ENCODE measurements at regions not wholly inside any gene's neighbourhood (a gene's known extent, or its start where the extent isn't known, plus 50 kb on each side); places are given as distances from the start of the nearest gene placed in this dataset.
"Not testable (repeated sequence)": the region's sequence is repeated elsewhere in the genome, so short reads cannot be mapped to it uniquely, and the experiment has no call there.

GRCh38 chr21:34220556-34221195 is 143.1 kb upstream of the KCNE2 start:
- no peak for DNase-seq

DNA sequence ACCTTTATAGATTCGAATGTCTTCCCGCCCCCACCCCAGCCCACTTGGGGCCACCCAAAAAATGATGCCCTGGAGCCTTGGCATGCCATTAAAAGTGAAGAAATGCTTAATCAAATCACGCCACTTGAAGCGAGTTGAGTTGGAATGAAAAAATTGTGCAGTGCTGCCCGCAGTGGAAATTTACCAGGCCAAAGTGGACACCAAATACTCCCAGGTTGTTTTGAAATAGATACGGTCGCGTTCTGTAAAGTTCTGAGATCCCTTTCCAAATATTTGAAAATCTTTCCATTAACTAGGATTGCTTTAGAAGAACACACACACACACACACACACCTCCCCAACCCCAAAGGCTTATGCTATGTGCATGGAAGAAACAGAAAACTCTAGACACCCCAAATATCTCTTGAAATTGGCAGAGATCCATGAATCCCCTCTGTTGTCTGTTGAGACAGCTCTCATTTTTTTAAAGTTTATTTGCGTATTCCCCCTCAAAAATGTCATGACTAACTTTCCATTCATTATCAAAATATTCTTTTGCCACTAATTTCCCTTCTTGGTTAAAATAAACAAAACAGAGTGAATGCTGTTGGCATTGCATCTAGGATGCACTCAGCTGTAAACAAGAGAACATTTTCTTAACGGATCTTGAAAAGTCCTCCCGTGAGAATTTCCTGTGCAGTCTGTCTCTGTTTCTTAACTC is 142.3 kb upstream of the KCNE2 start:
- no peak for DNase-seq

GRCh38 chr21:34222031-34222335 is 141.8 kb upstream of the KCNE2 start:
- DNase-seq = no peak

DNA sequence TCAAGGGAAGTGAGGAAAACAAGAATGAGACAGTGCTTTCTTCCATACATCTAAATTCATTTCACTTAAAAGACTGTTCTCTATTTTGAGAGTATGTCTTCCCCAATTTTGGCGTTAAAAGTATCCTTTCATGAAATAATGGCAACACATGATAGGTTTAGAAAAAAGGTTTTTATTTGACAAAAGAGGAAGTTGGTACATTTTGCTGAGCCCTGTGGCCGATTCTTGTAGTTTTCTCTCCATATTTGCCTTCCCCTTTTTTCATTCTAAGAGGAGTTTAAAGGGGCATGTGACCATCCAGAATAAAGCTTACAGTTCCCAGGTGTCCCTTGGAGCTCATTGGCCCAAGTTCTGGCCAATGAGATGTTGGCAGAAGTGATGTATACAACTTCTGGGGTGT is 140.4 kb upstream of the KCNE2 start:
- DNase-seq = no peak

- DNase-seq = no peak
Observed at GRCh38 chr21:34227386-34227852, 136.4 kb upstream of the KCNE2 start.

DNA sequence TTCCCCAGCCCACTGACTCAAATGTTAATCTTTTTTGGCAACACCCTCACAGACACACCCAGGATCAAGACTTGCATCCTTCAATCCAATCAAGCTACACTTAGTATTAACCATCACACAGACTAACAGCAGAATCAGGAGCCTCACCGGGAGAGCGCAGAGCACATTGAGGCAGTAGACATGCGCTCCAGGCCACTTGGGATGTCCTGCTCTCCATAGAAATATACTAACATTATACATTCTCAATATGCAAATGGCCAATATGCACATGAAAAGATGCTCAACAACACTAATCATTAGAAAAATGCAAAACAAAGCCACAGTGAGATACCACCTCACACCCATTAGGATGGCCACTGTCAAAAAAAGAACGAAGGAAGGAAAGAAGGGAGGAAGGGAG is 135.0 kb upstream of the KCNE2 start:
- DNase-seq = no peak

DNA sequence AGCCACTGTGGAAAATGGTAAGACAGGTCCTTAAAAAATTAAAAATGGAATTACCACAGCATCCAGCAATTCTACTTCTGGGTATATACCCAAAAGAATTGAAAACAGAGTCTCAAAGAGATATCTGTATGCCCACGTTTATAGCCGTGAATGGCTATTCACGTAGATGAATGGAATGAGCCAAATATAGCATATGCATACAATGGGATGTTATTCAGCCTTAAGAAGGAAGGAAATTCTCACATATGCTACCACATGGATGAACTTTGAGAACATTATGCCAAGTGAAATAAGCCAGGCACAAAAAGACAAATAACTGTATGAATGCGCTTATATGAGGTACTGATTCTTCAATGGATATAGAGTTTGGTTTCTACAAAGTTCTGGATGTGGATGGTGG is 134.5 kb upstream of the KCNE2 start:
- DNase-seq = no peak

DNA sequence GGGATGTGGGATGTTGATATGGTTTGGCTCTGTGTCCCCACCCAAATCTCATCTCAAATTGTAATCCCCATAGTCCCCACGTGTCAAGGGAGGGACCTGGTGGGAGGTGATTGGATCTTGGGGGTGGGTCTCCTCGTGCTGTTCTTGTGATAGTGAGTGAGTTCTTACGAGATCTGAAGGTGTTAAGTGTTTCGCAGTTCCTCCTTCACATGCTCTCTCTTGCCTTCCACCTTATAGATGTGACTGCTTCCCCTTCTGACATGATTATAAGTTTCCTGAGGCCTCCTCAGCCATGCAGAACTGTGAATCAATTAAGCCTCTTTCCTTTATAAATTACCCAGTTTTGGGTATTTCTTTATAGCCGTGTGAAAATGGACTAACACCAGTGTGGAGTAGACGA is 130.1 kb upstream of the KCNE2 start:
- DNase-seq = not testable (repeated sequence)

DNA sequence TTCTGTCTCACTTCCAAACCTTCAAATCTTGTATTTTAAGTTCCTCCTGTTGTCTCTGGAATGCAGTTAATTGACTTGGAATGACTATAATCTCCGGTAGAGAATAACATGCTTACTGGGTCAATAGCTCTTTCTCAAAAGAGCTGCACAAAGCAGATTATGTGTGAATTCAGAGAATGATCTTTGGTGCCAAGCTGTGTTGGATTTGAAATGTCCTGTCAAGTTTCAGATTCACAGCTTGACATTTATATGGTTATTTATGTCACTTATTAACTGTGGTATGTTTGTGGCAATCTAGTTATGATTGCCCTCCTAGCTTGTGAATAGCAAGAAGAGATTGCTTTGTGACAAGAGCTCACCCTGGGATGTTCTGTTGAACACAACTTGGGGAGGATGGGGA is 128.3 kb upstream of the KCNE2 start:
- DNase-seq = no peak

DNA sequence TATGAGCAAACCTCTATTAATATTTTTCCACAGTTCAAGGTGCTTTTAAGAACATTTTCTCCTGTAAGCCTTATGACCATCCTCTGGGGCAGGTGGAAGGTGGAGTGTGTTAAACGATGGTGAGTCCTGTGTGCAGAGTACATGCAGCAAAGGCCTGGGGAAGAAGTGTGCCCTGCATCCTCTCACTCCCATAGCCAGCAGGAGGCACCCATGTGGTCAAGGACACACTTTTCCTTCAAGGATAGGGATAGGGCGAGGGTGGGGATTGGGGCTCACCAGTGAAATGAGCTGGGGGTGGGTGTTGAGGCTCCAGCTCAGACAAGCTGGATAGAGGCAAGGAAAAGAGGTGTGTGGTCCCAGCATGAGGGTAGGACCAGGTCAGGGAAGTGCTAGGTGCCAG is 120.8 kb upstream of the KCNE2 start:
- no peak for DNase-seq

GRCh38 chr21:34243562-34243961 is 120.2 kb upstream of the KCNE2 start:
- peak; percentile 29 for DNase-seq

- no peak for DNase-seq
Observed at GRCh38 chr21:34252751-34253150, 111.1 kb upstream of the KCNE2 start.

GRCh38 chr21:34255073-34255472 is 108.7 kb upstream of the KCNE2 start:
- DNase-seq = no peak

DNA sequence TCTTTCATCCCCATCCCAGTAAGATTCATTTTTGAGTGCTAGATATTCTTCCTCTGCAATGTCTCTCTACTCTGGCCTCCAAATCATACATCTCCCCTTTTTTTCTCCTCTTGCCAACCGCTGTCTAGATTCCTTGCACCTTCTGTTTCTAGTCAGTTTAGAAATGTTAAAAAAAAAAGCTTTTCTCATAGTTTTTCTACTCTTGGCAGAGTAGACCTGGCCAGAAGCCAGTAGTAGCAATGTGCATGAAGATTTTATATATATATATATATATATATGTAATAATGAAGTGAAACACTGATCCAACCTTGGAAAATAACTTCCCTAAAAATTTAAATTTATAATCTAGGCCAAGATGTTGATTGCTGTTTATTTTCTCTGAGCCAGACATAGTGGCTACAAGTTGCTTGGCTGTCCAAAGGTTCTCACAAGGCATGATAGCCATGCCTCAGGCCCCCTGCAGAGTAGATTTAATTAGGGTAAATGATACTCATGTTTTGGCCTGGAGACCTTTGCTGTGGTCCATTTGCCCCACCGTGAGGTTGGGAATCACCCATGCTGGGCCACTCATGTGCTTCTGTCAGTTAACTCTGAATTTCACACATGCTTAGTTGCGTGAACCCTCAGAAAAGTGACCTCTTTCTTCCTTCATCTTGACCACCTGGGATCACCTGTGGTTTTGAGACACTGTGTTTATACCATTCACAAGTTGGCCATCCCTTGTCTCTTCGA is 103.4 kb upstream of the KCNE2 start:
- no peak for DNase-seq

- no peak for DNase-seq
Observed at GRCh38 chr21:34261841-34262468, 101.9 kb upstream of the KCNE2 start.

DNA sequence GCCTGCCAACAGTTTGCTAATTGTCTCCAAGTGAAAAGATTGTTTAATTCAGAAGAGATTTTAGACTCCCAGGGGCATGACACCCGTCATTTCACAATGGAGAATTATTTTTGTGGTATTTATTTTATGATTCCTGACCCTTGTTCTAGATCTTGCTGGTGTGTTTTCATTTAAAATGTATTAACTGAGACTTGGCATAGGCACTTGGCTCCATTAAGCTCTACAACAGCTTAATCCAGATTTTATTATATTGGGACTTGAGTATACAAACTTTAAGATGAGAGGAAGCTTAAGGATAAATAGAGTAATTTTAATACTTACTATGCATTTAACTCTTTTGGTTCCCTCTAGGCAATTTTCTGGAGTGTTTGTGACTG is 101.3 kb upstream of the KCNE2 start:
- DNase-seq = no peak

- no peak for DNase-seq
Observed at GRCh38 chr21:34263629-34264028, 100.2 kb upstream of the KCNE2 start.

GRCh38 chr21:34266351-34266750 is 97.5 kb upstream of the KCNE2 start:
- DNase-seq = no peak

DNA sequence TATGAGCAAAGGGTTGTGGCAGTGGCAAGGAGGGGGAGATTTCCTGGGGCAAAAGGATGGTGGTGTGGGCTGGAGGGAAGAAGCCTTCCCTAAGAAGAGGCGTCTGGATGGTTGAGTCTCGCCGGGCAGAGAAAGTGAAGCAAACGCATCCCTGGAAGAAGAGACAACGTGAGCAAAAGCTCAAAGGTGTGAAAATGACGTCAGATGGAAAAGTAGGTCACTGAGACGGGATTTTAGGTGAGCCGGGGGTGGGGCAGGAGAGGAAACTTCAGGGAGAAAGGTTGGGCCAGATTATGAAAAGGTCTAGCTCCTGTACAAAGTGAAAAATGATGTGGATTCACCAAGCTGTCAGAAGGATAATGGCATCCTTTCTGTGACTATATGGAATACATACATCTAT is 95.3 kb upstream of the KCNE2 start:
- DNase-seq = no peak

DNA sequence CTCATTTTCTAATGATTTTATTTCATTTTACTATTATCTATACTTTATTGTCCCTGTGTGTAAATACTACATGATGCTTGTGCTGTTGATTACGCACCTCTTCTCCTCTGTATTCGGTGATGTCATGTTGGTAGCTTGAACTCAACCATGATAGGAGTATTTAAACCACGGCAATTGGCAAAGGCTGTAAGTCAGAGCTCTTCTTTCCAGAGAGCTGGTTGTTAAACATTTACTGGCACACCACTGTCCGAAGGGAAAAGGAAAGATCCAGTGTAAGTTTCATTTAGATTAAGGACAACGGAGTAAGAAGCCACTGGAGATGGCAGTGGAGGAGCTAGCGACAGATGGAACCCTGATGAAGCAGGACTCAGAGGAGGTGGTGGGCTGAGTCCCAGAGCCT is 93.4 kb upstream of the KCNE2 start:
- DNase-seq = no peak

DNA sequence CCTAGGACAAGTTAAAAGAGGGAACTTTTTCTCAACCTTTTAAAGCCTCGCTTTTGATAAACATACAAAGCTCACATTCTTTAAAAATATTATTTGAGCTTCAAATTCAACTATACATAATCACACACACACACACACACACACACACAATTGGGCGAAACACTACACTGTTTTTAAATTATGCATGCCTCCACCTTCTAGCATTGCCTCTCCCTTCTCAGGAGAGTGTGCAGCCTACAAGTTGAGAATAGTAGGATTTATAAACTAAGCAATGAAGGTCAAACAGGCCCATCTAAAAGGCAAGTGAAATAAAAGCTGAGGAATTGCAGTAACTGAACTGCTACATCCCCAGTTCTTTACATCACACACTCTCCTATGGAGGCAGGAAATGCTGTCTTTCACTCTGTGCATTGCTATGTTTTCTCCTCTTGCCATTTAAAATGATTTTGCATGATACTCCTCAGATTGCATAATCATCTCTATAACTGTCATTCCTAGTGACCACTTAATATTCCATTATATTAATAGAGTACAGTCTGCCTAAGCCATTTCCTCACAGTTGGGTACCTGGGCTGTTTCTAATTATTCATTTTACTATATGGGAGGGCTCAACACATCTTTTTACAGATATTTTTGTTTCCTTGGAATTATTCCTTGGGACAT is 92.5 kb upstream of the KCNE2 start:
- no peak for DNase-seq

GRCh38 chr21:34272321-34272720 is 91.5 kb upstream of the KCNE2 start:
- DNase-seq = no peak

DNA sequence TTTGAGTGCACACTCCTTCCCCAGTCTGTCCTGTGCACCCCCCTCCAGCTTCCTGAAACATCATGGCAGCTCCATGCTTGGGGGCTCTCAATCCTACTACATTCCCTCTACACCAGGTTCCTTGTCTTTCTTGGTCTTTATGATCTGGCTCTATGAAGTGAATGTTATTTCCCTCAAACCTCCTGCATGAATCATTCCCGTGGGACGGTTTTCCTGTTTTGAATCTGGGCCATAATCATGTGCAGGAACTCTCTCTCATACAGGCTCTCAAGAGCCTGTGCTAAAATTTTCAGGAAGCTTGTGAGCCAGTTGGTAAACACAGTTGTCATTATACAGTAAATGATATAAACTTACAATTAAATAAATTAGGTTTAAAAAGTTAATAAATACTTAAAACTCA is 89.8 kb upstream of the KCNE2 start:
- no peak for DNase-seq

Data from CD4-positive, alpha-beta T cell treated with Interleukin-15 for 1 hour (primary cell).